ENCODE measurements at regions not wholly inside any gene's neighbourhood (a gene's known extent, or its start where the extent isn't known, plus 50 kb on each side); places are given as distances from the start of the nearest gene placed in this dataset.
"Not testable (repeated sequence)": the region's sequence is repeated elsewhere in the genome, so short reads cannot be mapped to it uniquely, and the experiment has no call there.

DNA sequence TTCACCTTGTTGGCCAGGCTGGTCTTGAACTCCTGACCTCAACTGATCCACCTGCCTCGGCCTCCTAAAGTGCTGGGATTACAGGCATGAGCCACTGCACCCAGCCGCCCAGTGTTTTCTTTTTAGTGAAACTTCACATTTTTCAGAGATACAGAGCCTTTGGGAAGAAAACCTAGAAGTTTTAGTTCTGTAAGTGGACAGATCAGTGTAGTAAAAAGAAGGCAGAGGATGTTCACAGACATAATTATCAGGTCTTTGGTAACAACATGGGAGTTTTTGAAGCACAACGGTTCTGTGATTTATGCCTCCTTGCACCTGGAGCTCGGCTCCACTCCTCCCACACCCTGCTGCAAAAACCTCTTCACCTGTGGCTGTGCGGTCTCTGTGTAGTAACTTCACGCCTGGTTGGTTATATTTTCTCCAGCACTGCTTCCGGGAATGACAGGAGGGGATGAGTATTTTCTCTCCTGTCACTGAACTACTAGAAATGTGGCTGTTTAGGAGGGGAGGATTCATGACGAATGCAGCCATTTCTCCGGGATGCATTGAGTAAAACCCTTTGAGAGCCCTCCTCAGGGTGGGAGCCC, 67.0 kb downstream of the ARF6 start:
- Histone ChIP-seq H3K4me1 (no peaks in the 10 kb centered on the region), H3K27ac (no peak overlapping the region), H3K27me3 (no peaks in the 10 kb centered on the region), H3K36me3 (replicated peaks in 1 of 2; ENCODE audit: insufficient read depth in 1 of 2, low read depth in 2 of 2) (no peaks in the 10 kb centered on the region), H3K4me3 (no peak overlapping the region), H3K9me3 (no peaks in the 10 kb centered on the region)
- ATAC-seq (peak; percentile 52), DNase-seq (peak in 1 of 4 donors; percentile 9)
- intact Hi-C loops (cut with DNase I) = no loop called here
- 49 to 51% methylated on average over 9 of the region's 9 CpGs for WGBS, 2 donors
- TF ChIP-seq, protein P1, sequence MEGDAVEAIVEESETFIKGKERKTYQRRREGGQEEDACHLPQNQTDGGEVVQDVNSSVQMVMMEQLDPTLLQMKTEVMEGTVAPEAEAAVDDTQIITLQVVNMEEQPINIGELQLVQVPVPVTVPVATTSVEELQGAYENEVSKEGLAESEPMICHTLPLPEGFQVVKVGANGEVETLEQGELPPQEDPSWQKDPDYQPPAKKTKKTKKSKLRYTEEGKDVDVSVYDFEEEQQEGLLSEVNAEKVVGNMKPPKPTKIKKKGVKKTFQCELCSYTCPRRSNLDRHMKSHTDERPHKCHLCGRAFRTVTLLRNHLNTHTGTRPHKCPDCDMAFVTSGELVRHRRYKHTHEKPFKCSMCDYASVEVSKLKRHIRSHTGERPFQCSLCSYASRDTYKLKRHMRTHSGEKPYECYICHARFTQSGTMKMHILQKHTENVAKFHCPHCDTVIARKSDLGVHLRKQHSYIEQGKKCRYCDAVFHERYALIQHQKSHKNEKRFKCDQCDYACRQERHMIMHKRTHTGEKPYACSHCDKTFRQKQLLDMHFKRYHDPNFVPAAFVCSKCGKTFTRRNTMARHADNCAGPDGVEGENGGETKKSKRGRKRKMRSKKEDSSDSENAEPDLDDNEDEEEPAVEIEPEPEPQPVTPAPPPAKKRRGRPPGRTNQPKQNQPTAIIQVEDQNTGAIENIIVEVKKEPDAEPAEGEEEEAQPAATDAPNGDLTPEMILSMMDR (IDR thresholded peaks at IDR 0.05) = no peak
- TF ChIP-seq POLR2A (IDR thresholded peaks at IDR 0.05) = no peak

DNA sequence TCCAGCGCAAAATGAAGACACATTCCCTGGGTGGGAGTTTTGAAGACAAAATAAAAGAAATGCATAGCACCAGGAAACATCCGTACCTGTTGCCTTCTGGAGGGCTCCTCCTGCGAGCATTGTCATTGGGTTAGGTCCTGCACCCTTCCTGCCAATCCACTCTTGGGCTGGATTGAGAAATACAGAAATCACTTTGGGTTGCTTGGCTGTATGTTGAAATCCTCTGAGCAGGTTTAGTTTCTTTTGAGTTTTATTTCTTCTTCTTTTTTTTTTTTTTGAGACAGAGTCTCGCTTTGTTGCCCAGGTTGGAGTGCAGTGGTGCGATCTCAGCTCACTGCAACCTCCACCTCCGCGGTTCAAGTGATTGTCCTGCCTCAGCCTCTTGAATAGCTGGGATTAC, 67.6 kb downstream of the ARF6 start:
- Histone ChIP-seq H3K27me3 (no peaks in the 10 kb centered on the region), H3K27ac (no peak overlapping the region), H3K9me3 (no peaks in the 10 kb centered on the region), H3K4me3 (no peak overlapping the region), H3K36me3 (replicated peaks in 1 of 2; ENCODE audit: insufficient read depth in 1 of 2, low read depth in 2 of 2) (no peaks in the 10 kb centered on the region), H3K4me1 (no peaks in the 10 kb centered on the region)
- ATAC-seq (no peak), DNase-seq (no peak)
- 81 to 86% methylated on average over 7 of the region's 7 CpGs for WGBS, 2 donors
- intact Hi-C loops (cut with DNase I) = no loop called here
- TF ChIP-seq POLR2A (IDR thresholded peaks at IDR 0.05) = no peak
- TF ChIP-seq, protein P1 (IDR thresholded peaks at IDR 0.05) = no peak

DNA sequence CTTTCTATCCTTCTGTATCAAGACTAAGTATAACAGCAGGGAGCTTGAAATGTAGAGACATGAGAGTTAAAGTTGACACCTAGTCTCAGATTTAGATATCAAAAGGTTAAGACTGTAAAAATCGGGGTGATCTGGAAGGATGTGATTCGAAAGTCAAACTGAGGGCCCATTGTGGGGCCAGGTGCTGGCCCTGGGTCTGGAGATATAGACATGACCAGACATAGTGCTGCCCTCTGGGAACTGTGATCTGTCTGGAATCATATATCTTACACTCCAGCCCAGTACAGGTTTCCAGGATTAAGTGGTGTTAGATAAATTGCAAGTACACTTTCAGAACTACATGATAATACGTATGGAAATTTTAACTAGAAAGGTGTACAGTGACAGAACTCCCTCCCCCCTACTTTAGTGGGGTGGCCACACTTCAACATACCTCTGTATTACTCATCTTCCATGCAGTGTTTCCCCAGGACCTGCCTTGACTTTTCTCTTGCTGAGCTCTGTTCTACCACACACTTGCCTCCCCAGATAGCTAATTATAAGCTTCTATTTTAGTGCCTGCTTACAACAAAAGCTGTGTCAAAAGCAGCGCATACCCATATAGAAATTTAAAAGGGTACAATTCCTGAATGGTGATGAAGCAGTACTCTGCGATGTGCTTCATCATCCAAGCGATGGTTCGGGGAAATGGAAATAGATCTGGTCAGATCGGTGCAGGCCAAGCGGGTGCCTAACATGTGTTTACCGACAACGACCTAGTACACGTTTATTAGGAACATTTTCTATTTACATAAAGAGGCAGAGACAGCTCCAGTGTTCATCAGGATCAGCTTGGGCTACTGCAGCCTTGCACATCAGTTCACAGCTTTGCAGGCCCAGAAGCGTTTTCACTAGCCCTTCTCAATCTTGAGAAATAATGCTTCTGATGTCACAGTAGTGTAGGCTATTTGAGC, 68.7 kb downstream of the ARF6 start:
- 86 to 92% methylated on average over 13 of the region's 13 CpGs for WGBS, 2 donors
- H3K4me1 ChIP-seq = peaks cover 7% of the 10 kb centered on the region
- no peaks in the 10 kb centered on the region for H3K27me3 ChIP-seq
- intact Hi-C loops (cut with DNase I) = no loop called here
- H3K27ac ChIP-seq = no peak overlapping the region
- DNase-seq (no peak), ATAC-seq (no peak)
- H3K4me3 ChIP-seq = no peak overlapping the region
- H3K36me3 ChIP-seq (replicated peaks in 1 of 2; ENCODE audit: insufficient read depth in 1 of 2, low read depth in 2 of 2) = no peaks in the 10 kb centered on the region
- H3K9me3 ChIP-seq = no peaks in the 10 kb centered on the region
- no peak for TF ChIP-seq POLR2A (IDR thresholded peaks at IDR 0.05)
- TF ChIP-seq, protein P1 (IDR thresholded peaks at IDR 0.05) = no peak

DNA sequence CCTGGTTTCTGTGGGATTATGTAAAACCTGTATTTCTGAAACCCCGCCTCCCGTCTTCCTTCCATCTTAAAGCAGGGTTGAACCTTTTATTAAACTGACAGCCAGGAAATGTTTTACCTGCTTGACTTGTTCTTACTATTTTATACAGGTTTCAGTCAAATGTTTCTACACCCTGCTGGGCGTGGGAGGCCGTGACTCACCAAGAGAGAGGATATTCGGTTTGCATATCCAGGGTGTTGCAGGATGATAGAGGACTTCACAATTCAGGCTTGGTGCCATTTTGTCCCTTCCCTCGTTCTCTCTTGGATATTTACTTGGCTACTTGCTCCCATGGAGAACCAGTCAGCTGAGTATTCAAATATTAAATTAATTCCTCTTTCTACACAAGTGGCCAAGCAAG, 69.7 kb downstream of the ARF6 start:
- intact Hi-C loops (cut with DNase I) = no loop called here
- DNase-seq (no peak), ATAC-seq (no peak)
- Histone ChIP-seq H3K27ac (no peak overlapping the region), H3K9me3 (no peaks in the 10 kb centered on the region), H3K4me3 (no peak overlapping the region), H3K27me3 (no peaks in the 10 kb centered on the region), H3K36me3 (replicated peaks in 1 of 2; ENCODE audit: insufficient read depth in 1 of 2, low read depth in 2 of 2) (no peaks in the 10 kb centered on the region), H3K4me1 (peaks cover 13% of the 10 kb centered on the region)
- 68 to 74% methylated on average over 6 of the region's 6 CpGs for WGBS, 2 donors
- TF ChIP-seq, protein P1 (IDR thresholded peaks at IDR 0.05) = no peak
- TF ChIP-seq POLR2A (IDR thresholded peaks at IDR 0.05) = no peak

DNA sequence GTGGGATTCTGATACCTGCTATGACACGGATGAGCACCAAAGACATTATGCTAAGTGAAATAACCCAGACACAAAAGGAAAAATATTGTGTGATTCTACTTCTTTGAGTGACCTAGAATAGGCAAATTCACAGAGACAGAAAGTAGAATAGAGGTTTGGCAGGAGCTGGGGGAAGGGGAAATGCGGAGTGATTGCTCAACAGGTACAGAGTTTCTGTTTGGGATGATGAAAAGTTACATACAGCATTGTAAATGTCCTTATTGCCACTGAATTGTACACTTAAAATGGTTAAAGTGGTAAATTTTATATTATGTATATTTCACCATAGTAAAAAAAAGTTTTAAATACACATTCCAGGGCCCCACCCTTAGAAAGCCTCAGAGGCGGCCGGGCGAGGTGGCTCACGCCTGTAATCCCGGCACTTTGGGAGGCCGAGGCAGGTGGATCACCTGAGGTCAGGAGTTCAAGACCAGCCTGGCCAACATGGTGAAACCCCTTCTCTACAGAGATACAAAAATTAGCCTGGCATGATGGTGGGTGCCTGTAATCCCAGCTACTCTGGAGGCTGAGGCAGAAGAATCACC, 72.3 kb downstream of the ARF6 start:
- ATAC-seq; H3K36me3 ChIP-seq (replicated peaks in 1 of 2; ENCODE audit: insufficient read depth in 1 of 2, low read depth in 2 of 2); H3K9me3 ChIP-seq; DNase-seq; H3K27me3 ChIP-seq; H3K4me3 ChIP-seq; intact Hi-C loops (cut with DNase I): not testable (repeated sequence)
- WGBS, 2 donors = 94 to 98% methylated on average over 8 of the region's 8 CpGs
- Histone ChIP-seq H3K4me1 (peaks cover 16% of the 10 kb centered on the region), H3K27ac (peak overlapping the region in 1 of 4 donors; percentile 71)

Measured in body of pancreas (tissue), 4 donors.